B cell (primary cell): ENCODE measurements at regions not wholly inside any gene's neighbourhood (a gene's known extent, or its start where the extent isn't known, plus 50 kb on each side); places are given as distances from the start of the nearest gene placed in this dataset.

Source experiments
- ATAC-seq: fragments of 200-7000 bp; cut with Tn5 transposase; one replicate; pipeline ENCODE4 v1.10.0; 2021; ENCODE audit warnings: low read depth, mild to moderate bottlenecking, moderate number of reproducible peaks, moderate library complexity
- CTCF ChIA-PET: fragments of 350-600 bp; sonication (Branson Sonifier 250); formaldehyde crosslinking; loops from one replicate; lab custom pipeline; 2021; ENCODE audit warnings: antibody characterized with exemption, inconsistent platforms; lab: Charles Lee
- POLR2A ChIA-PET: fragments of 350-600 bp; sonication (Branson Sonifier 250); formaldehyde crosslinking; loops from one replicate; lab custom pipeline; 2021; ENCODE audit warnings: antibody characterized with exemption; lab: Charles Lee
- DNase-seq: peaks from one replicate; pipeline ENCODE4 v3.0.0; 2013
- H2AFZ ChIP-seq: 2 replicates; pipeline ENCODE4 v1.6.1; 2012; ENCODE audit warnings: mild to moderate bottlenecking, low read depth, low read length; ENCODE audit not compliant: insufficient read depth, poor library complexity, severe bottlenecking
- H3K27ac ChIP-seq, 2 donors: 1 replicate in 1 of 2; 2 replicates in 1 of 2; pipeline ENCODE4 v1.5.1; 2012 to 2013; ENCODE audit warnings: low read length in 2 of 2, mild to moderate bottlenecking in 2 of 2, moderate library complexity in 1 of 2
- H3K27me3 ChIP-seq, 4 experiments: fragments of 200-600 bp in 1 of 4; sonication (generic) in 1 of 4; replicated peaks in 1 of 4; 1 replicate in 2 of 4; 2 replicates in 2 of 4; pipeline versions ENCODE4 v1.6.1 to v1.7.0; 2013 to 2016; ENCODE audit warnings: low read length in 3 of 4, mild to moderate bottlenecking in 2 of 4, mixed read lengths in 1 of 4, moderate library complexity in 1 of 4; ENCODE audit not compliant: insufficient read depth in 4 of 4, control insufficient read depth in 3 of 4; ENCODE audit errors: control extremely low read depth in 1 of 4
- H3K36me3 ChIP-seq, 2 experiments: replicated peaks in 1 of 2; 1 replicate in 1 of 2; 2 replicates in 1 of 2; pipeline versions ENCODE4 v1.6.1 to v1.7.1; 2013; ENCODE audit warnings: low read length in 1 of 2; ENCODE audit not compliant: insufficient read depth in 2 of 2, control insufficient read depth in 1 of 2; ENCODE audit errors: control extremely low read depth in 1 of 2, extremely low read depth in 1 of 2
- H3K4me1 ChIP-seq, 2 donors: fragments of 200-600 bp in 1 of 2; sonication (generic) in 1 of 2; 1 replicate in 1 of 2; 2 replicates in 1 of 2; pipeline versions ENCODE4 v1.5.1 to v1.6.1; 2013 to 2017; ENCODE audit warnings: low read length in 2 of 2; ENCODE audit not compliant: control insufficient read depth in 2 of 2, insufficient read depth in 2 of 2
- H3K4me2 ChIP-seq: replicated peaks from 2 replicates; pipeline ENCODE3; 2012; ENCODE audit warnings: mild to moderate bottlenecking, low read depth, low read length; ENCODE audit not compliant: poor library complexity, severe bottlenecking
- H3K4me3 ChIP-seq, 5 experiments: fragments of 200-600 bp in 1 of 5; sonication (generic) in 1 of 5; 1 replicate in 3 of 5; 2 replicates in 2 of 5; pipeline versions ENCODE4 v1.5.1 to v1.7.0; 2011 to 2016; ENCODE audit warnings: low read length in 4 of 5, mild to moderate bottlenecking in 4 of 5, low read depth in 2 of 5, control low read depth in 1 of 5, moderate library complexity in 1 of 5; ENCODE audit not compliant: insufficient read depth in 1 of 5; ENCODE audit errors: control extremely low read depth in 1 of 5, extremely low read depth in 1 of 5
- H3K79me2 ChIP-seq: fragments of 200-600 bp; sonication (generic); one replicate; pipeline ENCODE4 v1.6.0; 2016; ENCODE audit warnings: low read length; ENCODE audit not compliant: control insufficient read depth, insufficient read depth
- H3K9ac ChIP-seq: fragments of 200-600 bp; sonication (generic); 2 replicates; pipeline ENCODE4 v1.6.1; 2017; ENCODE audit warnings: mild to moderate bottlenecking, low read length, moderate library complexity
- H3K9me3 ChIP-seq, 3 donors: one replicate each; pipeline versions ENCODE4 v1.6.1 to v1.7.1; 2013; ENCODE audit warnings: low read length in 2 of 3; ENCODE audit not compliant: control insufficient read depth in 2 of 3, insufficient read depth in 1 of 3; ENCODE audit errors: control extremely low read depth in 1 of 3
- H4K20me1 ChIP-seq: 2 replicates; pipeline ENCODE4 v1.6.0; 2012; ENCODE audit warnings: mild to moderate bottlenecking, low read length; ENCODE audit not compliant: insufficient read depth, control insufficient read depth, poor library complexity, severe bottlenecking
- H3K27ac Mint-ChIP-seq: one replicate; pipeline ENCODE4 v1.8.0; 2021; ENCODE audit warnings: mixed read lengths
- H3K27me3 Mint-ChIP-seq: one replicate; pipeline ENCODE4 v1.8.0; 2021; ENCODE audit warnings: mixed read lengths
- H3K4me1 Mint-ChIP-seq: one replicate; pipeline ENCODE4 v1.8.0; 2021; ENCODE audit warnings: mixed read lengths
- H3K4me3 Mint-ChIP-seq: one replicate; pipeline ENCODE4 v1.8.0; 2021; ENCODE audit warnings: mixed read lengths
- H3K9me3 Mint-ChIP-seq: one replicate; pipeline ENCODE4 v1.8.0; 2022; ENCODE audit warnings: mixed read lengths; ENCODE audit not compliant: insufficient read depth
- EZH2 ChIP-seq: IDR thresholded peaks from 2 replicates; pipeline ENCODE4 v1.6.1; 2012; ENCODE audit warnings: borderline replicate concordance, low read depth, mild to moderate bottlenecking, moderate library complexity, low read length; ENCODE audit not compliant: insufficient read depth, poor library complexity, severe bottlenecking
- WGBS: methylation state at CpG from one replicate; pipeline ENCODE4 v1.1.5; 2013; ENCODE audit warnings: missing lambda C conversion rate; ENCODE audit not compliant: insufficient coverage; 5-methylcytosine and 5-hydroxymethylcytosine counted together
- intact Hi-C: fragments of 100-400 bp; cut with micrococcal nuclease; formaldehyde crosslinking; loops from one replicate; pipeline ENCODE4 v1.10.0; 2022
- TF ChIP-seq, protein P1 (sequence below): fragments of 200-600 bp; IDR thresholded peaks from one replicate; pipeline ENCODE4 v1.8.0; 2022; ENCODE audit warnings: antibody characterized with exemption, mild to moderate bottlenecking

GRCh38 chr14:98298481-98299244 lies 973.3 kb downstream of the BCL11B start:
- no peak overlapping the region for H3K9ac ChIP-seq
- peaks cover 0 to 9% (median 0%) of the 10 kb centered on the region in 3 donors for H3K9me3 ChIP-seq
- no peaks in the 10 kb centered on the region for H3K4me1 ChIP-seq
- H3K27ac Mint-ChIP-seq, result no peak overlapping the region
- TF ChIP-seq, protein P1, sequence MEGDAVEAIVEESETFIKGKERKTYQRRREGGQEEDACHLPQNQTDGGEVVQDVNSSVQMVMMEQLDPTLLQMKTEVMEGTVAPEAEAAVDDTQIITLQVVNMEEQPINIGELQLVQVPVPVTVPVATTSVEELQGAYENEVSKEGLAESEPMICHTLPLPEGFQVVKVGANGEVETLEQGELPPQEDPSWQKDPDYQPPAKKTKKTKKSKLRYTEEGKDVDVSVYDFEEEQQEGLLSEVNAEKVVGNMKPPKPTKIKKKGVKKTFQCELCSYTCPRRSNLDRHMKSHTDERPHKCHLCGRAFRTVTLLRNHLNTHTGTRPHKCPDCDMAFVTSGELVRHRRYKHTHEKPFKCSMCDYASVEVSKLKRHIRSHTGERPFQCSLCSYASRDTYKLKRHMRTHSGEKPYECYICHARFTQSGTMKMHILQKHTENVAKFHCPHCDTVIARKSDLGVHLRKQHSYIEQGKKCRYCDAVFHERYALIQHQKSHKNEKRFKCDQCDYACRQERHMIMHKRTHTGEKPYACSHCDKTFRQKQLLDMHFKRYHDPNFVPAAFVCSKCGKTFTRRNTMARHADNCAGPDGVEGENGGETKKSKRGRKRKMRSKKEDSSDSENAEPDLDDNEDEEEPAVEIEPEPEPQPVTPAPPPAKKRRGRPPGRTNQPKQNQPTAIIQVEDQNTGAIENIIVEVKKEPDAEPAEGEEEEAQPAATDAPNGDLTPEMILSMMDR, result no peak
- no peak for TF ChIP-seq EZH2
- no peaks in the 10 kb centered on the region for H4K20me1 ChIP-seq
- no peak overlapping the region for H2AFZ ChIP-seq
- ATAC-seq (no peak), DNase-seq (no peak)
- ChIA-PET CTCF (no interaction called here), POLR2A (no interaction called here)
- H3K27ac ChIP-seq, result no peak overlapping the region
- no peaks in the 10 kb centered on the region for H3K79me2 ChIP-seq
- no peaks in the 10 kb centered on the region for H3K9me3 Mint-ChIP-seq
- no peaks in the 10 kb centered on the region for H3K27me3 Mint-ChIP-seq
- H3K4me1 Mint-ChIP-seq, result no peaks in the 10 kb centered on the region
- no peak overlapping the region for H3K4me3 Mint-ChIP-seq
- H3K27me3 ChIP-seq, result no peaks in the 10 kb centered on the region
- no peak overlapping the region for H3K4me2 ChIP-seq
- H3K36me3 ChIP-seq, result no peaks in the 10 kb centered on the region
- WGBS, result 96% methylated on average over 5 of the region's 8 CpGs
- no peak overlapping the region for H3K4me3 ChIP-seq
- intact Hi-C loops, result no loop called here

DNA sequence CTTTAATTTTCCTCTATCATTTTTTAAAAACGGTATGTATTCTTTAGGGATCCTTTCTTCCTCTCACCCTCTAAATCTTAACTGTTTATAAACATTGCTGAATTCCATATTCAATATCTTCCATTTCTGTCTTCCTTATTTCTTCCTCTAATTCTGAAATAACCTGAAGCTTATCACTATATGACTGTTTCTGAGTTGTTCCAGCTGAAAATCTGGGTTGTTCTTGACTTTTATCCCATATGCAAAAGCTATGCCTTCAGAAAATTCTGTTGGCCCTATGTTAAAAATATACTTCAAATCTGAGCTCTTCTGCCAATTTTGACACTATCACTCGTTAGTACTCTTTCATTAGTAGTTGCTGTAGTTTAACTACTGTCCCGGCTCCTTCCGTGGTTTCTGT lies 970.3 kb downstream of the BCL11B start:
- Histone ChIP-seq H2AFZ (no peak overlapping the region), H3K4me2 (no peak overlapping the region), H4K20me1 (no peaks in the 10 kb centered on the region), H3K4me3 (no peak overlapping the region), H3K4me1 (no peaks in the 10 kb centered on the region), H3K36me3 (no peaks in the 10 kb centered on the region), H3K9me3 (no peaks in the 10 kb centered on the region), H3K9ac (no peak overlapping the region), H3K27me3 (no peaks in the 10 kb centered on the region), H3K79me2 (no peaks in the 10 kb centered on the region), H3K27ac (no peak overlapping the region)
- ATAC-seq (no peak), DNase-seq (no peak)
- TF ChIP-seq EZH2, result no peak
- TF ChIP-seq, protein P1, result no peak
- Mint-ChIP-seq H3K27me3 (no peaks in the 10 kb centered on the region), H3K27ac (no peak overlapping the region), H3K4me3 (no peak overlapping the region), H3K9me3 (no peaks in the 10 kb centered on the region), H3K4me1 (no peaks in the 10 kb centered on the region)
- CTCF ChIA-PET, result no interaction called here
- intact Hi-C loops, result no loop called here
- POLR2A ChIA-PET, result no interaction called here
- WGBS, result 93% methylated on average over 3 of the region's 4 CpGs
